ENCODE measurements at regions not wholly inside any gene's neighbourhood (a gene's known extent, or its start where the extent isn't known, plus 50 kb on each side); places are given as distances from the start of the nearest gene placed in this dataset.
A peak's percentile ranks its signal among the peaks of the same experiment; 100 is the strongest.

DNA sequence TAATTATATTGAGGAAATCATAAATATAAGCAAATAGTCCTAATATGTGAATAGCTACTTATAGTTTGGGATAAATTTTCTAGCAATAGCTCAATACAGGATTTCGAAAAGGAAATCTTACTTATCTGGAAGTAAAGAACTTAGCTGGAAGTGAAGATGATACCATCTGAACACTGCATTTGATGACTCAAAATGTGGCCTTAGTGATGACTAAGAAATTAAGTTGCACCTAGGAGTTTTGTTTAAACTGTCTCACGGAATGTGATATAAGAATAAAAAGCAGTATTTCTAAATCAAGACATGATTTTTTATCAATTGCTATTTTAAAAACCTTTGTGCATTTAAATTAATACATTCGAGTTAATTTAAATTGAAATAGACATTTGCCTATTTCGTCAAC is 91.2 kb downstream of the EOMES start:
- Histone ChIP-seq H3K27me3 (ENCODE audit: insufficient read depth, low read length) (no peaks in the 10 kb centered on the region), H3K4me3 (replicated peaks in 1 of 2; ENCODE audit: low read depth in 1 of 2, low read length in 2 of 2) (no peak overlapping the region), H4K20me1 (ENCODE audit: insufficient read depth) (no peaks in the 10 kb centered on the region), H3K36me3 (ENCODE audit: control insufficient read depth in 1 of 2, insufficient read depth in 2 of 2, low read length in 2 of 2) (no peaks in the 10 kb centered on the region), H3K4me2 (ENCODE audit: low read length) (no peak overlapping the region), H2AFZ (ENCODE audit: low read depth, low read length, poor library complexity, severe bottlenecking) (peak overlapping the region; percentile 20), H3K27ac (ENCODE audit: low read depth, low read length) (no peak overlapping the region), H3K9me2 (ENCODE audit: insufficient read depth) (0 out of 2 replicates have a peak, but pooled peaks cover 5% of the 10 kb centered on the region), H3K9me3 (ENCODE audit: control insufficient read depth in 1 of 2, insufficient read depth in 1 of 2, low read depth in 1 of 2, low read length in 2 of 2) (no peaks in the 10 kb centered on the region), H3K9ac (ENCODE audit: low read length) (no peak overlapping the region), H3K79me2 (ENCODE audit: insufficient read depth, low read length) (no peaks in the 10 kb centered on the region), H3K4me1 (ENCODE audit: control insufficient read depth in 1 of 2, insufficient read depth in 2 of 2, low read length in 2 of 2) (no peaks in the 10 kb centered on the region)
- no peak for TF ChIP-seq ZNF274 (IDR thresholded peaks at IDR 0.05; ENCODE audit: low read depth, low read length)
- TF ChIP-seq ELF1 (IDR thresholded peaks at IDR 0.05; ENCODE audit: borderline replicate concordance, low read depth) = no peak
- TF ChIP-seq TCF7L2 (IDR thresholded peaks at IDR 0.05; ENCODE audit: borderline replicate concordance, extremely low read depth, insufficient read depth, insufficient read length) = no peak
- TF ChIP-seq SRF (IDR thresholded peaks at IDR 0.05; ENCODE audit: low read depth) = no peak
- no peak for TF ChIP-seq SP1 (IDR thresholded peaks at IDR 0.05; ENCODE audit: low read depth)
- TF ChIP-seq POLR2AphosphoS5 (IDR thresholded peaks at IDR 0.05; ENCODE audit: low read depth, low read length) = no peak
- intact Hi-C loops (cut with micrococcal nuclease) = no loop called here
- DNase-seq (ENCODE audit: low read depth, low spot score) (no peak), ATAC-seq (no peak)
- ChIA-PET POLR2A (interaction anchor here (1.0 kb wide), 1 partner anchor 146 kb away, joined by 3 read pairs; the partner anchor contains the start of gene SLC4A7), CTCF (no interaction called here), RAD21 (ENCODE audit: low non-redundant PET in 1 of 2, low total read pairs in 2 of 2, uncharacterized antibody in 2 of 2, unreplicated experiment in 2 of 2) (no interaction called here)
- no TSS peak for BruUV-seq (replicated peaks)

GRCh38 chr3:27629366-27629765 is 92.8 kb downstream of the EOMES start:
- DNase-seq (ENCODE audit: low read depth, low spot score) = no peak
- Histone ChIP-seq H3K36me3 (ENCODE audit: control insufficient read depth in 1 of 2, insufficient read depth in 2 of 2, low read length in 2 of 2) (no peaks in the 10 kb centered on the region), H3K4me2 (ENCODE audit: low read length) (no peak overlapping the region), H3K9me3 (ENCODE audit: control insufficient read depth in 1 of 2, insufficient read depth in 1 of 2, low read depth in 1 of 2, low read length in 2 of 2) (no peaks in the 10 kb centered on the region), H3K27me3 (ENCODE audit: insufficient read depth, low read length) (no peaks in the 10 kb centered on the region), H3K4me3 (replicated peaks in 1 of 2; ENCODE audit: low read depth in 1 of 2, low read length in 2 of 2) (no peak overlapping the region), H3K4me1 (ENCODE audit: control insufficient read depth in 1 of 2, insufficient read depth in 2 of 2, low read length in 2 of 2) (no peaks in the 10 kb centered on the region), H3K9ac (ENCODE audit: low read length) (no peak overlapping the region), H3K79me2 (ENCODE audit: insufficient read depth, low read length) (no peaks in the 10 kb centered on the region), H3K9me2 (ENCODE audit: insufficient read depth) (0 out of 2 replicates have a peak, but pooled peaks cover 5% of the 10 kb centered on the region), H2AFZ (ENCODE audit: low read depth, low read length, poor library complexity, severe bottlenecking) (peak overlapping the region; percentile 3), H3K27ac (ENCODE audit: low read depth, low read length) (no peak overlapping the region), H4K20me1 (ENCODE audit: insufficient read depth) (no peaks in the 10 kb centered on the region)
- ChIA-PET CTCF (no interaction called here), POLR2A (no interaction called here), RAD21 (ENCODE audit: low non-redundant PET in 1 of 2, low total read pairs in 2 of 2, uncharacterized antibody in 2 of 2, unreplicated experiment in 2 of 2) (no interaction called here)
- ATAC-seq = no peak
- BruUV-seq (replicated peaks) = no TSS peak
- intact Hi-C loops (cut with micrococcal nuclease) = no loop called here
- TF ChIP-seq ZNF274 (IDR thresholded peaks at IDR 0.05; ENCODE audit: low read depth, low read length) (no peak), EZH2 (IDR thresholded peaks at IDR 0.05) (no peak), POLR2A (IDR thresholded peaks at IDR 0.05; ENCODE audit: borderline replicate concordance, extremely low read depth, insufficient read depth, insufficient read length) (no peak), MAX (IDR thresholded peaks at IDR 0.05) (no peak), REST (IDR thresholded peaks at IDR 0.05; ENCODE audit: low read depth) (no peak)
